GM13976 (cell line): ENCODE measurements at regions not wholly inside any gene's neighbourhood (a gene's known extent, or its start where the extent isn't known, plus 50 kb on each side); places are given as distances from the start of the nearest gene placed in this dataset.

Experiments used
- DNase-seq: peaks from one replicate; pipeline ENCODE4 v3.0.0; 2012; ENCODE audit warnings: low spot score
- in situ Hi-C: fragments of 300-500 bp; cut with MboI; formaldehyde crosslinking; loops from one replicate; pipeline ENCODE4 v1.12.0; 2022; ENCODE audit warnings: low sequenced_read_pairs, mixed read lengths, inconsistent platforms; ENCODE audit not compliant: unreplicated experiment
- TF ChIP-seq, protein P1 (sequence below): IDR thresholded peaks from 2 replicates; pipeline ENCODE4 v1.5.1; 2012; ENCODE audit warnings: borderline replicate concordance, mild to moderate bottlenecking; ENCODE audit not compliant: insufficient read depth; ENCODE audit errors: extremely low read depth, missing control alignments, control extremely low read depth

DNA sequence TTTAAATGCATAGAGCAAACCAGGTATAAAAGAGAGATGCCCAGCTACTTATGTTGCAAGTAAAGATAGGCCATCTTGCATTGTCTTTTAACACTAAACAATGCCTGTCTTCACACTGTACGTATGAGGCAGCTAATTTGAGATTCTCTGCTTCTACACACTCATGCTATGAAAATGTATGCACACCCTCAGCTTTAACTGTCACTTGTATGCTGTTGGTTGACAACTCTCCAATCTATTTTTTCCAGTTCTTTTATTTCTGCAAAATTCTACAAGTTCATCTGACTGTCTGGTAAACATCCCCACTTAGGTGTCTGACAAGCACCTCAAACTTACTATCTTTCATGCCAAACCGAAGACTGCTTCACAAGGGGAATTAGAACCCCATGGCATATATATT is 131.7 kb upstream of the SOX9 start:
- in situ Hi-C loops = no loop called here
- TF ChIP-seq, protein P1, sequence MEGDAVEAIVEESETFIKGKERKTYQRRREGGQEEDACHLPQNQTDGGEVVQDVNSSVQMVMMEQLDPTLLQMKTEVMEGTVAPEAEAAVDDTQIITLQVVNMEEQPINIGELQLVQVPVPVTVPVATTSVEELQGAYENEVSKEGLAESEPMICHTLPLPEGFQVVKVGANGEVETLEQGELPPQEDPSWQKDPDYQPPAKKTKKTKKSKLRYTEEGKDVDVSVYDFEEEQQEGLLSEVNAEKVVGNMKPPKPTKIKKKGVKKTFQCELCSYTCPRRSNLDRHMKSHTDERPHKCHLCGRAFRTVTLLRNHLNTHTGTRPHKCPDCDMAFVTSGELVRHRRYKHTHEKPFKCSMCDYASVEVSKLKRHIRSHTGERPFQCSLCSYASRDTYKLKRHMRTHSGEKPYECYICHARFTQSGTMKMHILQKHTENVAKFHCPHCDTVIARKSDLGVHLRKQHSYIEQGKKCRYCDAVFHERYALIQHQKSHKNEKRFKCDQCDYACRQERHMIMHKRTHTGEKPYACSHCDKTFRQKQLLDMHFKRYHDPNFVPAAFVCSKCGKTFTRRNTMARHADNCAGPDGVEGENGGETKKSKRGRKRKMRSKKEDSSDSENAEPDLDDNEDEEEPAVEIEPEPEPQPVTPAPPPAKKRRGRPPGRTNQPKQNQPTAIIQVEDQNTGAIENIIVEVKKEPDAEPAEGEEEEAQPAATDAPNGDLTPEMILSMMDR = no peak
- DNase-seq = no peak

DNA sequence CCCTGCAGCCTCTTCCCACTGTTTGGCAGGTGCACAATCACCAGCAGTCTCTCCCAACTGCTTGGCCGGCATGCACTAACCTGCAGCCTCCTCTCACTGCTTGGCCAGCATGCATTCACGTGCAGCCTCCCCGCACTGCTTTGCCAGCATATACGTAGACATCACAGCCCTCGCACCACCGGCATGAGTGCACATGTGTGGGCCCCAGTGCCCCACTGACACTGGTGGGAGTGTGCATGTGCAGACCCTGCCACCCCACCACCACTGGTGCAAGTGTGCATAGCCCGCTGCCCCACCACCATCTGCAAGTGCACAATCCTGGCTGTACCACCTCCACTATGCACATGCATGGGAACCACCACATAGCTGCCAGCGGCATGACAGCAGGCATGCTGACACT is 127.5 kb upstream of the SOX9 start:
- TF ChIP-seq, protein P1 = no peak
- DNase-seq = no peak
- in situ Hi-C loops = no loop called here

- in situ Hi-C loops = no loop called here
- TF ChIP-seq, protein P1 = no peak
- DNase-seq = no peak
Measured at GRCh38 chr17:71995590-71995989, 125.2 kb upstream of the SOX9 start.

- DNase-seq = no peak
- TF ChIP-seq, protein P1 = no peak
- in situ Hi-C loops = no loop called here
Measured at GRCh38 chr17:72004011-72004427, 116.8 kb upstream of the SOX9 start.

DNA sequence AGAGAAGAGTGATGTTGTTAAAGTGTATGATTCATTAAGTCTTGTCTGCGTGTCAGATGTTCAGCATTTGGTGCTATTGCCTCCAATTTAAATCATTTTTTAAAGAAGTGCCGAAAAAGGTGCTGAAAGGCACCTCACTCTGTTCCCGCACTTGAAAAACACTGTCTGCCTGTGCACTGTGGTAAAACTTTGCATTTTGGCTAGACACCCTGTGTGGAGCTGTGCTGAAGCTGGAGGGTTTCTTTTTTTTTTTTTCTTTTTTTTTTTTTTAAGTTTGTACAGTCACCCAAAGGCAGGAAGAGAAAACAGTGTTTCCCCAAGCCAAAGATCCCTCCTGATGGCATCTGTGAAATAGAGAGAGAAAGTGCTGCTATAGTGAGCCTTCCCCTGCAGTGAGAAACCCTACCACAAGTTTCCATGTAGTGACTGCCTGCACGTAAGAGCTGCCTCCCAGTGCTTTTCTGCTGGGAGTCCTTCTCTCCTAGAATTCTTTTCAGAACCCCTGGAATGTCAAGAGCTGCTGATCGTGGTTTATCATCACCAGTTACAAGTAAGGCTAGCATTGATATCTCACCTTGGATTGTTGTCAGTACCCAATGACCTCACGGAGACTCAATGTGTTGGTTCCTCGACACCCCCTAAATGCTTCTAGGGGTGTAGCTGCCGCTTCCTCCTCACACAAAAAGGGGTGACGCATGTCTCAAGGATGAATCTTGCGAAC is 116.0 kb upstream of the SOX9 start:
- DNase-seq = peak; percentile 27
- in situ Hi-C loops = no loop called here
- TF ChIP-seq, protein P1 = no peak

- in situ Hi-C loops = no loop called here
- DNase-seq = no peak
- TF ChIP-seq, protein P1 = no peak
Measured at GRCh38 chr17:72005332-72006163, 115.3 kb upstream of the SOX9 start.
